H7 (cell line): ENCODE measurements at regions not wholly inside any gene's neighbourhood (a gene's known extent, or its start where the extent isn't known, plus 50 kb on each side); places are given as distances from the start of the nearest gene placed in this dataset.
A peak's percentile ranks its signal among the peaks of the same experiment; 100 is the strongest.
"Not testable (repeated sequence)": the region's sequence is repeated elsewhere in the genome, so short reads cannot be mapped to it uniquely, and the experiment has no call there.

Experiments
- DNase-seq: peaks from one replicate; pipeline ENCODE4 v3.0.0; 2012
- H3K27me3 ChIP-seq: 2 replicates; pipeline ENCODE4 v1.6.0; 2011; ENCODE audit warnings: mild to moderate bottlenecking, low read length; ENCODE audit not compliant: control insufficient read depth, insufficient read depth
- H3K36me3 ChIP-seq: replicated peaks from 2 replicates; pipeline ENCODE4 v1.5.1; 2011; ENCODE audit warnings: low read length; ENCODE audit not compliant: control insufficient read depth, insufficient read depth
- H3K4me3 ChIP-seq: 2 replicates; pipeline ENCODE4 v1.5.1; 2011; ENCODE audit warnings: low read depth, mild to moderate bottlenecking, control low read depth, low read length, moderate library complexity; ENCODE audit not compliant: insufficient read depth

DNA sequence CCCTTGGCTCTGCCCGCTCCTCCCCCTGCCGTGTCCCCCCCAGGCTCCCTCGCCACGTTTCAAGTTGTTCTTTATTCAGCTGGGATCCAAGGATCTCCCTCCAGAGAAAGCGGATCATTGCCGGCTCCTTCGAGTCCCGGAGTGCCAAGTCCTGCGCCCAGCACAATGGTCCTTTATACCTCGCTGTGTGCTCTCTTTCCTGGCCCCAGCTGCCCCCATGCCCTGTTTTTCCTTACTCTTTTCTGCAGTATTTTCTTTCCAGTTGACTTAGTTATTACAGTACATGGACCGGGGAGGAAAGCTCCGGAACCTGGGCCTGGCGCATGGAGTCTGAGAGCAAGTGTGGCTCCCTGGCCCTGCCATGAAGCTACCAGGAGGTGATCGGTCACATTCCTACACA, 88.1 kb upstream of the KMT2C start:
- no peaks in the 10 kb centered on the region for H3K27me3 ChIP-seq
- no peak for DNase-seq
- H3K36me3 ChIP-seq: no peaks in the 10 kb centered on the region
- no peak overlapping the region for H3K4me3 ChIP-seq

DNA sequence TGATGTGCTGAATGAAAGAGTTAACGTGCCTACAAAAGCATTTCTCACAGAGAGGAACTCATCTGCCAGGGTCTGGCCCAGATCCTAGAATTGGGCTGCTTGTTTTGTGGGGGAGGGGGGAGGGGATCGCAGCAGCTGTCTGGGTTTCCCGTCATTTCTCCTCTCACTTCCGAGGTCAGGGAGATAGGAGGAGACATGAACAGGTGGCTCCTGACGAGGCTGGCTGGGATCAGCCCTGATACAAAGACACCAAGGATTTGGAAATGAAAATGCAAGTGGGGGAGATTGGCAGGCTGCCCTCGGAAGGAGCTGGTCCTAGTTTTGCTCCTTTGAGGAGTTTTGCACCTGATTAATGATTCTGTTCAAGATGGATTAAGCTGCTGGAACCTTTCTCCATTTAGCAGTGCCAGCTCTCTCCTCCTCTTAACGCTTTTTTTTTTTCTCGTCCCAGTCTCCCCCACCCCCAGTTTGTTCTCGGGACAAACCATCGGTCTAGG, 86.8 kb upstream of the KMT2C start:
- Histone ChIP-seq H3K4me3 (no peak overlapping the region), H3K36me3 (no peaks in the 10 kb centered on the region), H3K27me3 (no peaks in the 10 kb centered on the region)
- DNase-seq: peak; percentile 62

DNA sequence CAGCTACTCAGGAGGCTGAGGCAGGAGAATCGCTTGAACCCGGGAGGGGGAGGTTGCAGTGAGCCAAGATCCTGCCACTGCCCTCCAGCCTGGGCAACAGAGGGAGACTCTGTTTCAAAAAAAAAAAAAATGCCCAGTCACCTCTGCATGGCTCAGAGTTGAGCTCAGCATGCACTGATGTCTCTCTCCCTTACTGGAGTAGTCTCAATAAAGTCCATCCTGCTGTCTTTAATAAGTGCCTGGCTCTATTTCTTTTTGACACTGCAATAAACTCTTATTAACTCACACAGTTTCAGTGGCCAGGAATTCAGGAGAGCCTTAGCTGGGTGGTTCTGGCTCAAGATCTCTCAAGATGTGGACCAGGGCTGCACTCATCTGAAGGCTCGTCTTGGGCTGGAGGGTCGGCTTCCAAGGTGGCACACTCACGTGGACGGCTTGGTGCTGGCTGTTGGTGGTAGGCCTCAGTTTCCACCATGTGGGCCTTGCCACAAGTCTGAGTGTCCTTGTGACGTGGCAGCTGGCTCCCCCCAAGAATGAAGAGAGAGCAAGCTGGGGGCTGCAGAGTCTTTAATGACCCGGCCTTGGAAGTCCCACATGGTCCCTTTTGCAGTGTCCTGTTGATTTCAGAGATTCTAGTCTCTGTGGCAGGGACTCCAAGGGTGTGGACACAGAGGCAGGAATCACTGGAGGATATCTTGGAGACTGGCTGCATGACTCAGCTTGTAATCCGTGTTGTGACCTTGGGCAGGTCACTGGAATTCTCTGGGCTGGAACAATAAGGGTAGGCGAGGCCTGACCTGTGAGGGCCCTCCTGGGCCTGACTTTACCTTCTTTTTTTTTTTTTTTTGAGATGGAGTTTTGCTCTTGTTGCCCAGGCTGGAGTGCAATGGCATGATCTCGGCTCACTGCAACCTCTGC, 85.9 kb upstream of the KMT2C start:
- no peaks in the 10 kb centered on the region for H3K27me3 ChIP-seq
- no peaks in the 10 kb centered on the region for H3K36me3 ChIP-seq
- no peak overlapping the region for H3K4me3 ChIP-seq
- no peak for DNase-seq

DNA sequence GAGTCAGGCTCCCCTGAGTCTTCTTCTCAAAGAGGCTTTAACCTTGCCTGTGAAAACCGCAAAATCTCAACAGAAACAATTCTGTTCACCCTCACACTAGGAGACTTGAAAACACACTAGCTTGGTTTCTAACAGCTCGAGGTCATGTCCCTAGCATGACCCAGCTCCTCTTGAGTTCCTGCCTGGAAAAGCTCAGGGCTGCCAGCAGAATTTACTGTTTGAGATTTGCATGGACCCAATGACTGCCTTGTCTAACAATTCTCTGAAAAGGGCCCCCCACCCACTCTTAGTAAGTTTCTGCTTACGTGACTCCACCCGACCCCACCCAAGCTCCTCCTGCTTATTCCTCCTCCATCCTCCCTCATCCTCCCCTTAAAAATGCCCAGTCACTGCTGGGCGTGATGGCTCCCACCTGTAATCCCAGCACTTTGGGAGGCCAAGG, 85.1 kb upstream of the KMT2C start:
- Histone ChIP-seq H3K4me3 (no peak overlapping the region), H3K36me3 (no peaks in the 10 kb centered on the region), H3K27me3 (no peaks in the 10 kb centered on the region)
- no peak for DNase-seq

DNA sequence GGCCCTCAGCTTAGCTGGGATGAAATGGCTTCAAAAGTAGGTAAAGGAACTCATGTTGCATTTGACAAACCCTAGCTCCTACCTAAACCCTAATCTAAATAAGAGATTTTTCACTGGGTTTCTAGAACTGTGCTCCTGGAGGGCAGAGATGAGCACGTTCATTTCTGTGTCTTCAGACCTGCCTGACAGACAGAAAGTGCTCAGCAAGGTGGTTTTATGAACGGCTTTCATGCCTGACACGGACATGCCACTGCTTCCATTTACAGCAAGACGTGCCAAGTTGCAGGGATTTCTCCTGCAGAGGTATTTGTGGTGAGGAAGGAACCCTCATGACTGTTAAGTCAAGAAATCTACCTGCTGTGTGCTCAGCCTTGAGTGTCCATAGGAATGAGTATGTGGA, 83.5 kb upstream of the KMT2C start:
- no peak for DNase-seq

DNA sequence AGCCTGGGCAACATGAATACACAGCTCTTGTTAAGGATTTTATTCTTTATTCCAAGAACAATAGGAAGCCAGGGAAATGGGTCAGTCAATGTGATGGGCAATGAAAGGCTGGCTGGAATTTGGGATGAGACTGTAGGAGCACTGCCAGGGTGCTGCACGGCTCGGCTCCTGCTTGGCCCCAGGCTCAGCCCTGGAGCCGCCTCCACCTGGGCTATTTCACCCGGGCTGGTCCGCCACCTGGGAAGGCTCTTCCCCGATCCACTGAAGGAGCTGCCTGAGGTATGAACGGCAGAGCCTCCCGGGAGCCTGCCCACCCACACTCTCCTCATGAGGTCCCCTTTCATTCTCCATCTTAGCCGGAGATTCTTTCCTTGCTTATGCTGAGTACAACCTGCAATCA, 80.4 kb upstream of the KMT2C start:
- Histone ChIP-seq H3K27me3 (no peaks in the 10 kb centered on the region), H3K4me3 (no peak overlapping the region), H3K36me3 (no peaks in the 10 kb centered on the region)
- no peak for DNase-seq

More for the DNA sequence above, 83.5 kb upstream of the KMT2C start:
- no peak overlapping the region for H3K4me3 ChIP-seq
- no peaks in the 10 kb centered on the region for H3K36me3 ChIP-seq
- H3K27me3 ChIP-seq: no peaks in the 10 kb centered on the region

DNA sequence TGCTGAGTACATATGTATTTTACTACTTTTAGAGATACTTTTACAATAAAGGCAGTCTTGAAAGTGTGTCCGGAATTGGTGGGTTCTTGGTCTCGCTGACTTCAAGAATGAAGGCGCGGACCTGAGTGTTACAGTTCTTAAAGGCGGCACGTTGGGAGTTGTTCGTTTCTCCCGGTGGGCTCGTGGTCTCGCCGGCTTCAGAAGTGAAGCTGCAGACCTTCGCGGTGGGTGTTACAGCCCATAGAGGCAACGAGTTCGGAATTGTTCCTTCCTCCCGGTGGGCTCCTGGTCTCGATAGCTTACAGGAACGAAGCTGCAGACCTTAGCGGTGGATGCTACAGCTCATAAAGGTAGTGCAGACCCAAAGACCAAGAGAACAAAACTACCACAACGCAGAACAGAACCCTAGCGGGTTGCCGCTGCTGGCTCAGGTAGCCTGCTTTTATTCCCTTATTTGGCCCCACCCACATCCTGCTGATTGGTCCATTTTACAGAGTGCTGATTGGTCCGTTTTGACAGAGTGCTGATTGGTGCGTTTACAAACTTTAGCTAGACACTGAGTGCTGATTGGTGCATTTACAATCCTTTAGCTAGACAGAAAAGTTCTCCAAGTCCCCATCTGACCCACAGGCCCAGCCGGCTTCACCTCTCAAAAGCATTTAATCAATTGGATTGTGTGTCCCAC, 79.6 kb upstream of the KMT2C start:
- H3K4me3 ChIP-seq, H3K36me3 ChIP-seq, H3K27me3 ChIP-seq, DNase-seq: not testable (repeated sequence)

DNA sequence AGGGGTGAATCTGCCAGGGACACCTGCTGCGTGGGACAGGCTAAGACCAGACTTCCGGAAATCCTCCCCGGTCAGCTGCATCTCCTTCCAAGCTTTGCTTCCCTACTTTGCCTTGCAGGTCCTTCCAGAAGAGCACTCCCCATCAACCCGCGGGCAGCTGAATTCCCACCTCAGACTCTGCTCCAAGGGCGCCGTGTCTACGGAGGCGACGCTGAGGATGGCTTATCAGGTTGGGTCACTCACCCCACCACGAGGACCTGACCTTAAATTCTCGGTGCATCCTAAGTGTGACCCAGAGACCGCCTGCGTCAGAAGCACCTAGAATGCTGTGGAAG, 78.9 kb upstream of the KMT2C start:
- Histone ChIP-seq H3K36me3 (no peaks in the 10 kb centered on the region), H3K27me3 (no peaks in the 10 kb centered on the region), H3K4me3 (no peak overlapping the region)
- DNase-seq: no peak

DNA sequence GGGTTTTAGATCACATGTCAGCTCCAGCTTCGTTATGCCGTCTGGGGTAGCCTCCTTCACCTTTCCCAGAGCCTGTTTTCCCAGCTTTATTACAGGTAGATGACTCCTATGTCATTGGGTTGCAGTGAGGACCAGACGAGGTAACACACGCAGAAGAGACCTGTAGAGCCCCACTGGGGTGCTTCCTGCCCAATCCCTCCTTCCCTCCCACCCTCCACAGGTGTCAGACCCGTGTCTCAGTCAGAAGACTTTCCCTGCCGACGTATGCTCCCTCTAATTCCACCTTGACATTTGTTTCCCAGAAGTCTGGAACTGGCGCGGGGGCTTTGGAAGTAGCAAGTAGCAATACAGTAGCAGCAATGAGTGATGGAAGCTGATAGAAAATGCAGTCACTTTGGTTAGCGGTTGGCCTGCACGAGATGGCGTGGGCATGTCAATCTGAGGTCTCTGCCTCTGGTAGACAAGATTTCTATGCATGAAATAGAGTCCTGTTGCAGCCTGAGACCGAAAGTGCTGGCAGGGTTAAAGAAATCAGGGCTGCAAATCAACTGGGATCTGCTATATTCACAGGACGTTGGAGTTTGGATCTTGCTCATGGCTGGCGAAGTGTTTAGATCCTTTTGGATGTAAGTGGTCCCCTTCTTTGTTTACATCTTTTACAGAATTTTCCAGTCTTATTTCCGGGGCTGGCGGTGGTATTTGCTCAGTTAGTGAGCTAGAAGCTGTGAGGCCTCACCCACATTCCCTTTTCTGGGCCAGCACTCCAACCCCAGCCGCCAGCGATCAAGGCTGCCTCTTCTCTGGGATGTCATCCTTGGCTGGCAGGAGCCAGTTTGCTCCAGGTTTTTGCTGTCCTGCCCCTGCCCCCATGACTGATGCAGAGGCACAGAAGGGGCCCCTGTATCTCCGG, 78.3 kb upstream of the KMT2C start:
- Histone ChIP-seq H3K27me3 (no peaks in the 10 kb centered on the region), H3K36me3 (no peaks in the 10 kb centered on the region), H3K4me3 (no peak overlapping the region)
- DNase-seq: peak; percentile 43

DNA sequence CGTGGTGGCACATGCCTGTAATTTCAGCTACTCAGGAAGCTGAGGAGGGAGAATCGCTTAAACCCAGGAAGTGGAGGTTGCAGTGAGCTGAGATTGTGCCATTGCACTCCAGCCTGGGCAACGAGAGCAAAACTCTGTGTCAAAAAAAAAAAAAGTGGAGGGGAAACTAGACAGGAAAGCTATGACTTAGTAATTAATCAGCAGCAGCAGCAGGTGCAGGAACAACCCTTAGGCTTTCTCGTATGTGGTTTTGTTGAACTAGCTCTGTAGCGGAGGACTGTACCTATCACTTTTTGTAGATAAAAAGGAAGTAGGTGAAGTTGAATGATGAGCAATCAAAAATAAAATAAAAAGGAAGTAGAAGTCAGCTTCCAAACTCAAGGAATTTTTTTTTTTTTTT, 76.9 kb upstream of the KMT2C start:
- Histone ChIP-seq H3K36me3 (no peaks in the 10 kb centered on the region), H3K4me3 (no peak overlapping the region), H3K27me3 (no peaks in the 10 kb centered on the region)
- no peak for DNase-seq

DNA sequence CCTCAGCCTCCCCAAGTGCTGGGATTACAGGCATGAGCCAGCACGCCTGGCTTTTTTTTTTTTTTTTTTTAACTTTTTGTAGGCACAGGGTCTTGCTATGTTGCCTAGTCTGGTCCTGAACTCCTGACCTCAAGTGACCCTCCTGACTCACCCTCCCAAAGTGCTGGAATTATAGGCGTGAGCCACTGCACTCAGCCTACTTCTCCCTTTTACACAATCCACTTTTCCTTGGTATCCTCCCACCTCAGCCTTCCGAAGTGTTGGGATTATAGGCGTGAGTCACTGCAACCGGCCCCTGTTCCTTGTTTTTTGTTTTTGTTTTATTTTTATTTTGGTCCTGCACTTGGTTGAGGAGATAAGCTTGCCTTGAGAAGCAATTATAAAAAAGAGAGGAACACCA, 75.9 kb upstream of the KMT2C start:
- no peak for DNase-seq
- Histone ChIP-seq H3K36me3 (no peaks in the 10 kb centered on the region), H3K4me3 (no peak overlapping the region), H3K27me3 (no peaks in the 10 kb centered on the region)

DNA sequence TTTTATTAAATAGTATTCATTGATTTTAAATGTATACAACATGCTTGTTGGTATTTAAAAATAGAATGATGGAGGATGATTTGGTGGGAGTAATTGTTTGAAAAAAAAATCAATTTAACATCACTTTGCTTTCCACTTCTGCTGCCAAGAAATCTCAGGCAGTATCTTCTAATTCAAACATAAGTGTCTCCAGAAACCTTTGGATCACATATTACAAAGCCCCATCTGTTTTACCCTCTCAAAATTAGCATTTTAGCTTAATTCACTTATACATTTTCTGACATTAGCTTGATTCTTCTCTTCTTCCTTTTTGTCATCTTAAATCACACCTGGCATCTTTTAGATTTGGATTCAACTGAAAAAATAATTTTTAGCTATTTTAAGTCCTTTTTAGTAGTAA, 72.9 kb upstream of the KMT2C start:
- Histone ChIP-seq H3K4me3 (no peak overlapping the region), H3K27me3 (no peaks in the 10 kb centered on the region), H3K36me3 (no peaks in the 10 kb centered on the region)
- DNase-seq: no peak

DNA sequence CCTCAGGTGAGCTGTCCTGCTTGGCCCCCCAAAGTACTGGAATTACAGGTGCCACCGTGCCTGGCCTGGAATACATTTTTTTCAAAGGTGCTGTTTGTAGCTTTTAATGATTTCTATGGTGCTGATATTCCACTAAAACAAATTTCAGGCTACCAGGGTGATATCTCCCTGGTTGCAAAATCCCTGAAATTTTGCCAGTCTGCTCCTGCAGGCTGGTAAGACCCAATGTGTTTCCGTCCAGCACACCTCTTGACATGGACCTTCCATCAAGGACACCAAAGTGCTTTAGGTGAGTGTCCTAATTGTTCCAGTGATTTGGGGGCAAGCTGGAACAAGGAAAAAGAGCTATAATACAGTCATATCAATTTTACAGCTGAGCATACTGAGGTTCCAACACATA, 69.8 kb upstream of the KMT2C start:
- Histone ChIP-seq H3K4me3 (no peak overlapping the region), H3K27me3 (no peaks in the 10 kb centered on the region), H3K36me3 (no peaks in the 10 kb centered on the region)
- no peak for DNase-seq

DNA sequence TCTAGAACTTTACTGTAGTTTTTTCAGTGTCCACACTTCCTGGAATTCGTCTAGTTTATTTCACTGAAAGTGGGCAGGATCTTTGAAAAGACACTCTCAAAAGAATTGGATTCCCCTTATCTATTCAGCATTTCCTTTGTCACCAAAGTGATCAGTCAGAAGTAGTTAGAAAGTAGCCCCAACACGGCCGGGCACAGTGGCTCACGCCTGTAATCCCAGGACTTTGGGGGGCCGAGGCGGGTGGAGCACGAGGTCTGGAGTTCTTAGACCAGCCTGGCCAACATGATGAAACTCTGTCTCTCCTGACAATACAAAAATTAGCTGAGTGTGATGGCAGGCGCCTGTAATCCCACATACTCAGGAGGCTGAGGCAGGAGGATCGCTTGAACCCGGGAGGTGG, 69.0 kb upstream of the KMT2C start:
- Histone ChIP-seq H3K4me3 (no peak overlapping the region), H3K36me3 (no peaks in the 10 kb centered on the region), H3K27me3 (no peaks in the 10 kb centered on the region)
- no peak for DNase-seq
